HPDE6-E6E7 (cell line): ENCODE measurements at regions not wholly inside any gene's neighbourhood (a gene's known extent, or its start where the extent isn't known, plus 50 kb on each side); places are given as distances from the start of the nearest gene placed in this dataset.
A peak's percentile ranks its signal among the peaks of the same experiment; 100 is the strongest.

ENCODE experiments used
- DNase-seq: peaks from one replicate; pipeline ENCODE4 v3.0.0; 2011; ENCODE audit warnings: missing footprints; ENCODE audit errors: extremely low spot score

GRCh38 chr14:31943861-31944255, 133.2 kb upstream of the ARHGAP5 start:
- no peak for DNase-seq

GRCh38 chr14:31944256-31945073, 132.6 kb upstream of the ARHGAP5 start:
- DNase-seq = no peak

- no peak for DNase-seq
Observed at GRCh38 chr14:31945074-31945613, 132.0 kb upstream of the ARHGAP5 start.

GRCh38 chr14:31945701-31946100, 131.4 kb upstream of the ARHGAP5 start:
- DNase-seq = no peak

GRCh38 chr14:31947076-31947475, 130.0 kb upstream of the ARHGAP5 start:
- peak; percentile 56 for DNase-seq

GRCh38 chr14:31947680-31948595, 129.2 kb upstream of the ARHGAP5 start:
- no peak for DNase-seq

GRCh38 chr14:31949709-31950108, 127.4 kb upstream of the ARHGAP5 start:
- DNase-seq = peak; percentile 54

- DNase-seq = no peak
Observed at GRCh38 chr14:31950331-31950730, 126.8 kb upstream of the ARHGAP5 start.

GRCh38 chr14:31950764-31951637, 126.1 kb upstream of the ARHGAP5 start:
- peak; percentile 67 for DNase-seq

GRCh38 chr14:31951638-31951964, 125.5 kb upstream of the ARHGAP5 start:
- DNase-seq = no peak

GRCh38 chr14:31952573-31952972, 124.5 kb upstream of the ARHGAP5 start:
- DNase-seq = no peak

GRCh38 chr14:31953210-31953609, 123.9 kb upstream of the ARHGAP5 start:
- no peak for DNase-seq

GRCh38 chr14:31954991-31955390, 122.1 kb upstream of the ARHGAP5 start:
- DNase-seq = no peak

- DNase-seq = no peak
Observed at GRCh38 chr14:31955936-31956579, 121.0 kb upstream of the ARHGAP5 start.

- no peak for DNase-seq
Observed at GRCh38 chr14:31957565-31957964, 119.5 kb upstream of the ARHGAP5 start.

GRCh38 chr14:31960039-31960438, 117.1 kb upstream of the ARHGAP5 start:
- no peak for DNase-seq

GRCh38 chr14:31961896-31962295, 115.2 kb upstream of the ARHGAP5 start:
- no peak for DNase-seq

GRCh38 chr14:31962920-31963319, 114.2 kb upstream of the ARHGAP5 start:
- no peak for DNase-seq

- no peak for DNase-seq
Observed at GRCh38 chr14:31963587-31963986, 113.5 kb upstream of the ARHGAP5 start.

GRCh38 chr14:31964490-31964889, 112.6 kb upstream of the ARHGAP5 start:
- no peak for DNase-seq

- DNase-seq = no peak
Observed at GRCh38 chr14:31965071-31965734, 111.9 kb upstream of the ARHGAP5 start.
